Stimulated activated CD4-positive, alpha-beta T cell treated with anti-CD3 and anti-CD28 coated beads, Interleukin-15, amount 100 ng/mL, for 48 hours (primary cell): ENCODE measurements at regions not wholly inside any gene's neighbourhood (a gene's known extent, or its start where the extent isn't known, plus 50 kb on each side); places are given as distances from the start of the nearest gene placed in this dataset.
"Not testable (repeated sequence)": the region's sequence is repeated elsewhere in the genome, so short reads cannot be mapped to it uniquely, and the experiment has no call there.

Experiments used
- DNase-seq, 2 donors: peaks; one replicate each; pipeline ENCODE4 v3.0.0-alpha.2; 2020; ENCODE audit warnings: low read depth in 2 of 2

- no peak for DNase-seq
Observed at GRCh38 chr4:64824591-64824990, 415.3 kb upstream of the TECRL start.

GRCh38 chr4:64822405-64822804 lies 413.2 kb upstream of the TECRL start:
- DNase-seq = no peak

GRCh38 chr4:64821219-64821976 lies 412.1 kb upstream of the TECRL start:
- DNase-seq = no peak

- DNase-seq = no peak
Observed at GRCh38 chr4:64814616-64815015, 405.4 kb upstream of the TECRL start.

GRCh38 chr4:64807821-64808220 lies 398.6 kb upstream of the TECRL start:
- DNase-seq = no peak

- no peak for DNase-seq
Observed at GRCh38 chr4:64799751-64800150, 390.5 kb upstream of the TECRL start.

GRCh38 chr4:64798828-64799227 lies 389.6 kb upstream of the TECRL start:
- DNase-seq = not testable (repeated sequence)

GRCh38 chr4:64796581-64796980 lies 387.3 kb upstream of the TECRL start:
- DNase-seq = no peak

- no peak for DNase-seq
Observed at GRCh38 chr4:64784125-64784524, 374.9 kb upstream of the TECRL start.

- DNase-seq = no peak
Observed at GRCh38 chr4:64781737-64782326, 372.6 kb upstream of the TECRL start.

GRCh38 chr4:64780664-64781063 lies 371.4 kb upstream of the TECRL start:
- DNase-seq = no peak

GRCh38 chr4:64777286-64777685 lies 368.0 kb upstream of the TECRL start:
- no peak for DNase-seq

GRCh38 chr4:64776820-64777219 lies 367.6 kb upstream of the TECRL start:
- DNase-seq = no peak

- DNase-seq = no peak
Observed at GRCh38 chr4:64774626-64775025, 365.4 kb upstream of the TECRL start.

- no peak for DNase-seq
Observed at GRCh38 chr4:64771149-64771548, 361.9 kb upstream of the TECRL start.

- DNase-seq = no peak
Observed at GRCh38 chr4:64767547-64767946, 358.3 kb upstream of the TECRL start.

- DNase-seq = no peak
Observed at GRCh38 chr4:64766565-64766964, 357.3 kb upstream of the TECRL start.

GRCh38 chr4:64756016-64756415 lies 346.8 kb upstream of the TECRL start:
- DNase-seq = no peak

- no peak for DNase-seq
Observed at GRCh38 chr4:64747919-64748715, 338.9 kb upstream of the TECRL start.

GRCh38 chr4:64738240-64738639 lies 329.0 kb upstream of the TECRL start:
- no peak for DNase-seq

GRCh38 chr4:64737854-64738138 lies 328.5 kb upstream of the TECRL start:
- DNase-seq = not testable (repeated sequence)

GRCh38 chr4:64737026-64737853 lies 328.0 kb upstream of the TECRL start:
- no peak for DNase-seq
